ENCODE measurements at regions not wholly inside any gene's neighbourhood (a gene's known extent, or its start where the extent isn't known, plus 50 kb on each side); places are given as distances from the start of the nearest gene placed in this dataset.

GRCh38 chr6:84860509-84860908 lies 96.1 kb upstream of the TBX18 start:
- Histone ChIP-seq H4K20me1 (ENCODE audit: insufficient read depth, low read length) (no peaks in the 10 kb centered on the region), H3K79me2 (ENCODE audit: insufficient read depth, low read length) (no peaks in the 10 kb centered on the region), H3K4me2 (replicated peaks; ENCODE audit: extremely low read depth, low read length, poor library complexity, severe bottlenecking) (no peak overlapping the region), H3K4me1 (ENCODE audit: control insufficient read depth in 1 of 2, insufficient read depth in 2 of 2, low read length in 2 of 2) (no peaks in the 10 kb centered on the region), H3K27ac (ENCODE audit: low read depth in 1 of 2, low read length in 2 of 2) (no peak overlapping the region), H3K4me3 (replicated peaks in 1 of 3; ENCODE audit: low read depth in 2 of 3, low read length in 3 of 3) (no peak overlapping the region), H3K36me3 (replicated peaks in 1 of 2; ENCODE audit: control insufficient read depth in 1 of 2, insufficient read depth in 2 of 2, low read length in 2 of 2) (no peaks in the 10 kb centered on the region), H2AFZ (ENCODE audit: insufficient read depth, low read depth, low read length, poor library complexity, severe bottlenecking) (no peak overlapping the region), H3K9ac (ENCODE audit: insufficient read depth, low read length, poor library complexity, severe bottlenecking) (no peak overlapping the region), H3K27me3 (ENCODE audit: control insufficient read depth in 2 of 2, insufficient read depth in 2 of 2, low read length in 2 of 2) (no peaks in the 10 kb centered on the region), H3K9me3 (replicated peaks in 1 of 2; ENCODE audit: control insufficient read depth in 1 of 2, insufficient read depth in 1 of 2, low read length in 2 of 2) (no peaks in the 10 kb centered on the region)
- Mint-ChIP-seq H3K4me1 (no peaks in the 10 kb centered on the region), H3K36me3 (no peaks in the 10 kb centered on the region), H3K27me3 (ENCODE audit: low read depth in 3 of 3) (no peaks in the 10 kb centered on the region), H3K9me3 (peaks cover 0 to 6% (median 1%) of the 10 kb centered on the region in 7 donors), H3K27ac (no peak overlapping the region), H3K4me3 (no peak overlapping the region)
- no peak for DNase-seq
- WGBS (ENCODE audit: insufficient coverage): 80% methylated on average over 1 of the region's 6 CpGs
- TF ChIP-seq, protein P1, sequence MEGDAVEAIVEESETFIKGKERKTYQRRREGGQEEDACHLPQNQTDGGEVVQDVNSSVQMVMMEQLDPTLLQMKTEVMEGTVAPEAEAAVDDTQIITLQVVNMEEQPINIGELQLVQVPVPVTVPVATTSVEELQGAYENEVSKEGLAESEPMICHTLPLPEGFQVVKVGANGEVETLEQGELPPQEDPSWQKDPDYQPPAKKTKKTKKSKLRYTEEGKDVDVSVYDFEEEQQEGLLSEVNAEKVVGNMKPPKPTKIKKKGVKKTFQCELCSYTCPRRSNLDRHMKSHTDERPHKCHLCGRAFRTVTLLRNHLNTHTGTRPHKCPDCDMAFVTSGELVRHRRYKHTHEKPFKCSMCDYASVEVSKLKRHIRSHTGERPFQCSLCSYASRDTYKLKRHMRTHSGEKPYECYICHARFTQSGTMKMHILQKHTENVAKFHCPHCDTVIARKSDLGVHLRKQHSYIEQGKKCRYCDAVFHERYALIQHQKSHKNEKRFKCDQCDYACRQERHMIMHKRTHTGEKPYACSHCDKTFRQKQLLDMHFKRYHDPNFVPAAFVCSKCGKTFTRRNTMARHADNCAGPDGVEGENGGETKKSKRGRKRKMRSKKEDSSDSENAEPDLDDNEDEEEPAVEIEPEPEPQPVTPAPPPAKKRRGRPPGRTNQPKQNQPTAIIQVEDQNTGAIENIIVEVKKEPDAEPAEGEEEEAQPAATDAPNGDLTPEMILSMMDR (IDR thresholded peaks at IDR 0.05): no peak
- intact Hi-C loops (cut with micrococcal nuclease): no loop called here

DNA sequence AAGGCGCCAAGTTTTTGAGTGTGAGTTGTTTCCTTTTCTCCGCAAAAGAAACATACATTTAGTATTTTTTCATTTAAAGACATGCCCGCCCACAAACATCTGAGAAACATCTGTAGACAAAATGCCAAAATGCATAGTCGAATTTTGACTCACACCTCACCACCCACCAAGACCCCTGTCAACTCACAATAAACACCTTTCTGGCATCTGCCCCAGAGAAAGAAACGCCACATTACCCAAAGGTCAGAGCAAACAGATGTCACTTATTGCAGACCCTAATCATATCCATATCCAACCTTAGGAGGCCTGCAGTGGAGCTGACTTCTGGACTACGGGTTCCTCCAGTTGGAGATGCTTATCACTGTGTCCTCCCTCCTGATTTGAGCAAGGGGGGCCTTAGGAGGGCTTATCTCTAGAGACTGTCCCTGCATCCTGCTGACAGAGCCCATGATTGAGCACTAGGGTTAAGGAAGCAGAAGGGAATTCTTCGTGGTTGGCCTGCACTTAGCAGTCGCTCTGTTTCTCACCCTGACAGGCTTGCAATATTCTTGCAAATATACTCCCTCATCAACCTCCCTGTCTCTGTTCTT lies 90.5 kb upstream of the TBX18 start:
- Histone ChIP-seq H3K27me3 (ENCODE audit: control insufficient read depth in 2 of 2, insufficient read depth in 2 of 2, low read length in 2 of 2) (no peaks in the 10 kb centered on the region), H3K9ac (ENCODE audit: insufficient read depth, low read length, poor library complexity, severe bottlenecking) (no peak overlapping the region), H4K20me1 (ENCODE audit: insufficient read depth, low read length) (no peaks in the 10 kb centered on the region), H3K27ac (ENCODE audit: low read depth in 1 of 2, low read length in 2 of 2) (no peak overlapping the region), H3K4me3 (replicated peaks in 1 of 3; ENCODE audit: low read depth in 2 of 3, low read length in 3 of 3) (no peak overlapping the region), H3K4me2 (replicated peaks; ENCODE audit: extremely low read depth, low read length, poor library complexity, severe bottlenecking) (no peak overlapping the region), H3K4me1 (ENCODE audit: control insufficient read depth in 1 of 2, insufficient read depth in 2 of 2, low read length in 2 of 2) (no peaks in the 10 kb centered on the region), H3K9me3 (replicated peaks in 1 of 2; ENCODE audit: control insufficient read depth in 1 of 2, insufficient read depth in 1 of 2, low read length in 2 of 2) (no peaks in the 10 kb centered on the region), H2AFZ (ENCODE audit: insufficient read depth, low read depth, low read length, poor library complexity, severe bottlenecking) (no peak overlapping the region), H3K79me2 (ENCODE audit: insufficient read depth, low read length) (no peaks in the 10 kb centered on the region), H3K36me3 (replicated peaks in 1 of 2; ENCODE audit: control insufficient read depth in 1 of 2, insufficient read depth in 2 of 2, low read length in 2 of 2) (no peaks in the 10 kb centered on the region)
- intact Hi-C loops (cut with micrococcal nuclease): no loop called here
- no peak for DNase-seq
- H3K4me1 Mint-ChIP-seq: no peaks in the 10 kb centered on the region
- H3K36me3 Mint-ChIP-seq: no peaks in the 10 kb centered on the region
- no peak overlapping the region for H3K27ac Mint-ChIP-seq
- H3K9me3 Mint-ChIP-seq: peaks cover 0 to 8% (median 3%) of the 10 kb centered on the region in 7 donors
- TF ChIP-seq, protein P1 (IDR thresholded peaks at IDR 0.05): no peak
- 55% methylated on average over 4 of the region's 8 CpGs for WGBS (ENCODE audit: insufficient coverage)
- H3K27me3 Mint-ChIP-seq (ENCODE audit: low read depth in 3 of 3): peaks cover 0 to 1% (median 0%) of the 10 kb centered on the region in 3 donors
- H3K4me3 Mint-ChIP-seq: no peak overlapping the region

Data from CD14-positive monocyte (primary cell).